ENCODE measurements at regions not wholly inside any gene's neighbourhood (a gene's known extent, or its start where the extent isn't known, plus 50 kb on each side); places are given as distances from the start of the nearest gene placed in this dataset.

DNA sequence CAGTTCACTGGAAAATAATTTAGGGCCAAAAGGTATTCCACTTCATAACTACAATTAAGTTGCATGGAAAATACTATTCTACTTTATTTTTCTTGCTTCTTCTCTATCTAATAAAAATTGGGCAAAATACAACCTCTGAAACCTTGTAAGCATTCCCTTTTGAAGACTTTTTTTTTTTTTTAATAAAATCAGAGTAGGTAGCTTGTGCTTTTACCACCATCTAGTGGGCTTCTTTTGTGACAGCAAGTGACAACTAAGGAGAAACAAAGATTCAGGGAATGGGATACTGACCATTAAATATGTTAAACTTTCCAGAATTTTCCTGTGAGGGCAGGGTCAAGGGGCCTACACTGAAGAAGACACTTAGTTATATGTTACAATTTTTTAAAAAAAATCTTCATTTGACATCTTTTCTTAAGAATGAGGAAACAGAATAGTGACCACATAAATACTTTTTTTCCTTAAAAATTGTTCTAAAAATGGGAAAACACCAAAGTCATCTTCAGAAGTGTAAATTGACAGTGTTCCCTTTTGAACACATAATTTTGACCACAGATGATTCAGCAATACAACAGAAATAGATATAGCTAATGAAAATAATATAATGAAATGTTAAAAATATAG lies 1183.2 kb upstream of the ACVR2A start:
- peak; percentile 4 for DNase-seq (ENCODE audit: low spot score)
- CTCF ChIA-PET = interaction anchor here (0.6 to 0.7 kb wide), 5 partner anchors 13 to 1704 kb away, joined by 3 to 8 read pairs (median 3); no protein-coding TSS in a partner anchor
- TF ChIP-seq, protein P1, sequence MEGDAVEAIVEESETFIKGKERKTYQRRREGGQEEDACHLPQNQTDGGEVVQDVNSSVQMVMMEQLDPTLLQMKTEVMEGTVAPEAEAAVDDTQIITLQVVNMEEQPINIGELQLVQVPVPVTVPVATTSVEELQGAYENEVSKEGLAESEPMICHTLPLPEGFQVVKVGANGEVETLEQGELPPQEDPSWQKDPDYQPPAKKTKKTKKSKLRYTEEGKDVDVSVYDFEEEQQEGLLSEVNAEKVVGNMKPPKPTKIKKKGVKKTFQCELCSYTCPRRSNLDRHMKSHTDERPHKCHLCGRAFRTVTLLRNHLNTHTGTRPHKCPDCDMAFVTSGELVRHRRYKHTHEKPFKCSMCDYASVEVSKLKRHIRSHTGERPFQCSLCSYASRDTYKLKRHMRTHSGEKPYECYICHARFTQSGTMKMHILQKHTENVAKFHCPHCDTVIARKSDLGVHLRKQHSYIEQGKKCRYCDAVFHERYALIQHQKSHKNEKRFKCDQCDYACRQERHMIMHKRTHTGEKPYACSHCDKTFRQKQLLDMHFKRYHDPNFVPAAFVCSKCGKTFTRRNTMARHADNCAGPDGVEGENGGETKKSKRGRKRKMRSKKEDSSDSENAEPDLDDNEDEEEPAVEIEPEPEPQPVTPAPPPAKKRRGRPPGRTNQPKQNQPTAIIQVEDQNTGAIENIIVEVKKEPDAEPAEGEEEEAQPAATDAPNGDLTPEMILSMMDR (conservative IDR thresholded peaks at IDR 0.05; ENCODE audit: low read depth) = peak; percentile 70
- POLR2A ChIA-PET (ENCODE audit: low non-redundant PET) = no interaction called here
- H3K27ac ChIP-seq = no peak overlapping the region

DNA sequence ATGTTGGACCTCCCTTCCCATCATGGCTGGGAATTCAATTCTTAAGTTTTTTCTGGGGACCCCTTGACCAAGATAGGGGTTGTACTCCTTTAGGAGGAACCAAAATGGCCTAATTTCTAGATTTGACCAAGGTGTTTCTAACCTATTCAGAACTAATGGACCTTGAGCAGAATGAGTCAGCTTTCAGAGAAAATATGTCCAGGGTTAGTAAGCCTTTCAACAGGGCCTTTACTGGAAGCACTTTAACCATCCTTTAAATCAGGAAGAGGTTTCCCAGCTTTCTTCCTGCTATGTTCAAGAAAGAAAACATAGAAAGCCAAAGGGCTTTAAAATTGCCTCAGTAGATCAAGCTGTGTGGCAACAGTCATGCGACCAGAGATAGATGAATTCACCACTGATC lies 1184.9 kb upstream of the ACVR2A start:
- no peak for DNase-seq (ENCODE audit: low spot score)
- CTCF ChIA-PET = no interaction called here
- no peak overlapping the region for H3K27ac ChIP-seq
- TF ChIP-seq, protein P1 (conservative IDR thresholded peaks at IDR 0.05; ENCODE audit: low read depth) = no peak
- POLR2A ChIA-PET (ENCODE audit: low non-redundant PET) = no interaction called here

DNA sequence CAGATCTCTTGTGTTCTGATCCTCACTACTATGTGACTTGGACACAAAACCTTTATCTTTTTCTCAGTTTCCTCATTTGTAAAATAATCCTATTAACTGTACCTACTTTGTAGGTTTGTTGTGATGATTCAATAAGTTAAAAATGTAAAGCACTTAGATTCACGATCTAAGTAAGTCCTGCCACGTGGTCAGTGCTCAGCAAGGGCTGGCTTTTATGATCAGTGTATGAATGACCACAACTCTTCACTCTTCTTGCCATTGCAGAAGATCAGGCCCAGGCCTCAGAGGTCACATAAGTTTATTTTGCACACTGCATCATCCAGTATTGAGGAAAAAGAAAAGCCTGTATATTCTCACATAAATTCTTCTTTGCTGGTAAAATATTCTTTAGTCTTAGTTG lies 1192.5 kb upstream of the ACVR2A start:
- no peak overlapping the region for H3K27ac ChIP-seq
- peak; percentile 1 for DNase-seq (ENCODE audit: low spot score)
- ChIA-PET POLR2A (ENCODE audit: low non-redundant PET) (no interaction called here), CTCF (interaction anchor here (0.6 kb wide), 1 partner anchor 54 kb away, joined by 3 read pairs; no protein-coding TSS in a partner anchor)
- TF ChIP-seq, protein P1 (conservative IDR thresholded peaks at IDR 0.05; ENCODE audit: low read depth) = no peak

DNA sequence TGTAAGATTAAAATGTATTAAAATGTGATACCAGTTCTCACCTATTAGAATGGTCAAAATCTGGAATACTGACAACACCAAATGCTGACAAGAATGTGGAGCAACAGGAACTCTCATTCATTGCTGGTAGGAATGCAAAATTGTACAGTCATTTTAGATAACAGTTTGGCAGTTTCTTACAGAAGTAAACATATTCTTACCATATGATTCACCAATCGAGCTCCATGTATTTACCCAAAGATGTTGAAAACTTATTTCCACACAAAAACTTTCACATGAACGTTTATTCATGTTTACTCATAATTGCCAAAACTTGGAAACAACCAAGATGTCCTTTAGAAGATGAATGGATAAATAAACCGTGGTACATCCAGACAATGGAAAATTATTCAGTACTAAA lies 1193.5 kb upstream of the ACVR2A start:
- TF ChIP-seq, protein P1 (conservative IDR thresholded peaks at IDR 0.05; ENCODE audit: low read depth) = no peak
- CTCF ChIA-PET = no interaction called here
- no peak for DNase-seq (ENCODE audit: low spot score)

DNA sequence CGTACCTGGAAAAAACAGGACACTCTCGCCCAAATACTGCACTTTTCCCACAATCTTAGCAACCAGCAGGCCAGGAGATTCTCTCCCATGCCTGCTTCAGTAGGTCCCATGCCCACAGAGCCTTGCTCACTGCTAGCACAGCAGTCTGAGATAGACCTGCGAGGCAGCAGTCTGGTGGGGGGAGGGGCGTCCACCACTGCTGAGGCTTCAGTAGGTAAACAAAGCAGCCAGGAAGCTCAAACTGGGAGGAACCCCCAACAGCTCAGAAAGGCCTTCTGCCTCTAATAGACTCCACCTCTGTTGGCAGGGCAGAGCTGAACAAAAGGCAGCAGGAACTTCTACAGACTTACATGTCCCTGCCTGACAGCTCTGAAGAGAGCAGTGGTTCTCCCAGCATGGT lies 1202.8 kb upstream of the ACVR2A start:
- TF ChIP-seq, protein P1 (conservative IDR thresholded peaks at IDR 0.05; ENCODE audit: low read depth) = no peak
- POLR2A ChIA-PET (ENCODE audit: low non-redundant PET) = no interaction called here
- no peak overlapping the region for H3K27ac ChIP-seq
- DNase-seq (ENCODE audit: low spot score) = no peak
- CTCF ChIA-PET = no interaction called here

More for the DNA sequence above, 1193.5 kb upstream of the ACVR2A start:
- POLR2A ChIA-PET (ENCODE audit: low non-redundant PET) = no interaction called here
- no peak overlapping the region for H3K27ac ChIP-seq

DNA sequence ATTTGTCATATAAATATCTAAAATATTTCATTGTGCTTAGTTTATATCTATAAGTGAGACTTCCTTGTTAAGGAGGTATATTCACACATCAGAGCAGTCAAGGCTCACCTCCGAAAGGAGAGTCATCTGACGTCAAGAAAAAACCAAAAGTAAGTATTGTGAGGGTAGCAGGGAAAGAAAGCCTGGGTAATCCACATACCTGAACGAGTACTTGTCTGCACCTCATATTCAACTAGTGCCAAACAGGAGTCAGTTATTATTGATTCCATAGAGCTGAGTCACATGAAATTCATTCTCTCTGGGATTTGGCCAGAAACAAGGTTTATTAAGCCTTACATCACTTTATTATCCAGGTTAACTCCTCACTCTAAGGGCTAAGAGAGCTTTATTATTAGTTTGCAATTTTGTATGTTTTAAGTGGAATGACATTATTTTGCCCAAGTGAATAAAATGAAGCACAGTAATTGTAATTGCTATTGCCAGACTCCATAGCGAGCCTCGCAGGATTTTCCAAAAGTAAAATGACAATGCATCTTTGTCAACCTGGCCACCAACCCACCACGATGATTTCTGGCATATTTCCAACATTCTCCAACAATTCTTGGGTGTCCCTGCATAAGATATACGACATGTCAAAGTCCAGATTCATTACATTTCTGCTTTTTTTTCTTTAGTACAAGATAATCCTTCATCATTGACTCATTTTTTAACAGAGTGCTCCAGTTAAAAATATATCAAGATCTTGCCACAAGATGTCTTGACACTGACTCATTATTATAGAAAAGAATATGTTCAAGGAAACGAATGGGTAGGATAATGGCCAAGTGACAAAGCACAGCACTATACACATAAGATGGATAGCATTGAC lies 1210.4 kb upstream of the ACVR2A start:
- ChIA-PET POLR2A (ENCODE audit: low non-redundant PET) (no interaction called here), CTCF (no interaction called here)
- peak overlapping the region; percentile 53; the same call in 1 of the 2 replicates for H3K27ac ChIP-seq
- TF ChIP-seq, protein P1 (conservative IDR thresholded peaks at IDR 0.05; ENCODE audit: low read depth) = no peak
- peak; percentile 92 for DNase-seq (ENCODE audit: low spot score)
